OCI-LY7 (cell line): ENCODE measurements at regions not wholly inside any gene's neighbourhood (a gene's known extent, or its start where the extent isn't known, plus 50 kb on each side); places are given as distances from the start of the nearest gene placed in this dataset.

Experiments used
- BruUV-seq: library from RNA; stranded (reverse); fragments of 400-500 nt; replicated peaks from 2 replicates; lab custom pipeline; 2021; lab: Mats Ljungman, UMichigan
- CTCF ChIA-PET: fragments of 300-600 bp; sonication (Branson Sonifier 250); formaldehyde crosslinking; loops from one replicate; lab custom pipeline; 2022; ENCODE audit warnings: antibody characterized with exemption; ENCODE audit not compliant: unreplicated experiment; lab: Charles Lee
- POLR2A ChIA-PET: fragments of 300-600 bp; sonication (Branson Sonifier 250); formaldehyde crosslinking; loops from one replicate; lab custom pipeline; 2022; ENCODE audit warnings: antibody characterized with exemption; lab: Charles Lee
- DNase-seq: peaks from one replicate; pipeline ENCODE4 v3.0.0-alpha.2; 2015; ENCODE audit warnings: low spot score
- H2AFZ ChIP-seq: fragments of 200-600 bp; sonication (generic), shearing (Covaris generic); 2 replicates; pipeline ENCODE4 v1.6.1; 2014; ENCODE audit warnings: mild to moderate bottlenecking, antibody characterized with exemption, low read length, moderate library complexity
- H3K27ac ChIP-seq: fragments of 200-600 bp; sonication (generic); 2 replicates; pipeline ENCODE4 v1.5.1; 2014; ENCODE audit warnings: mixed run types, low read depth, mild to moderate bottlenecking, moderate library complexity, low read length, inconsistent platforms; ENCODE audit not compliant: poor library complexity, severe bottlenecking
- H3K36me3 ChIP-seq: fragments of 200-600 bp; sonication (generic); 2 replicates; pipeline ENCODE4 v1.6.1; 2014; ENCODE audit warnings: mild to moderate bottlenecking, antibody characterized with exemption, low read length, moderate library complexity, mixed read lengths; ENCODE audit not compliant: insufficient read depth
- H3K4me1 ChIP-seq: fragments of 200-600 bp; sonication (generic); 2 replicates; pipeline ENCODE4 v1.5.1; 2014; ENCODE audit warnings: mild to moderate bottlenecking, low read length; ENCODE audit not compliant: insufficient read depth, poor library complexity, severe bottlenecking
- H3K4me2 ChIP-seq: fragments of 200-600 bp; sonication (generic); 2 replicates; pipeline ENCODE4 v1.6.1; 2014; ENCODE audit warnings: mild to moderate bottlenecking, low read length
- H3K4me3 ChIP-seq: fragments of 200-600 bp; sonication (generic); 2 replicates; pipeline ENCODE4 v1.5.1; 2014; ENCODE audit warnings: mild to moderate bottlenecking, low read depth, low read length; ENCODE audit not compliant: poor library complexity, severe bottlenecking
- H3K79me2 ChIP-seq: fragments of 200-600 bp; sonication (generic); 2 replicates; pipeline ENCODE4 v1.6.1; 2016; ENCODE audit warnings: low read depth, mild to moderate bottlenecking, low read length, moderate library complexity, mixed read lengths; ENCODE audit not compliant: insufficient read depth
- H3K9me2 ChIP-seq: fragments of 200-600 bp; sonication (generic); 2 replicates; pipeline ENCODE4 v1.6.1; 2016; ENCODE audit warnings: mild to moderate bottlenecking, low read length, mixed read lengths; ENCODE audit not compliant: insufficient read depth
- H3K9me3 ChIP-seq: fragments of 200-600 bp; sonication (generic); 2 replicates; pipeline ENCODE4 v1.6.1; 2014; ENCODE audit warnings: mild to moderate bottlenecking, mixed run types, low read length, mixed read lengths
- H4K20me1 ChIP-seq: fragments of 200-600 bp; sonication (generic); 2 replicates; pipeline ENCODE4 v1.6.1; 2014; ENCODE audit warnings: mild to moderate bottlenecking, antibody characterized with exemption, low read length, moderate library complexity, mixed read lengths; ENCODE audit not compliant: insufficient read depth
- CTCF ChIP-seq: fragments of 200-600 bp; sonication (generic); conservative IDR thresholded peaks from 2 replicates; pipeline ENCODE4 v1.5.1; 2014; ENCODE audit warnings: mild to moderate bottlenecking, antibody characterized with exemption, low read length, moderate library complexity, mixed read lengths
- EZH2phosphoT487 ChIP-seq: fragments of 200-600 bp; sonication (generic); IDR thresholded peaks from 2 replicates; pipeline ENCODE4 v1.6.1; 2018; ENCODE audit warnings: low read depth, borderline replicate concordance, mild to moderate bottlenecking, mixed run types, antibody characterized with exemption, low read length, moderate library complexity, mixed read lengths
- intact Hi-C: fragments of 100-400 bp; cut with micrococcal nuclease; formaldehyde crosslinking; loops from one replicate; pipeline ENCODE4 v1.10.0; 2022; ENCODE audit not compliant: unreplicated experiment

DNA sequence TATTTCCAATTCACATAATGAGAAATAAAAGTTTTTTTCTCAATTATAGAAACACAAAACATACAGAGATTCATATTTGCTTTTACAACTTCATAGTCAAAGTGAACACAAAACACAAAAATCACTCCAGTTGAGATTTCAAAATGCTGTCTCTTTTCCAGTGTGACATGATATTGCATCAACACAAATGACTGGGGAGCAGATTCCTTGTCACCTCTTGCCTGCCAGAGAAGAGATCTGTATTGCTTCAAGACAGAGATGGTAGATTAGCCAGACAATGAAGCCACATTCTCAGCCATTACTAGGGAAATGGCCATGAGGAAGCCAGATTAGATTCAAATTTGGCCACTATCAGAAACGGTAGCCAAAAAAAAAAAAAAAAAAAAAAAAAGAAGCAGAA lies 2313.1 kb upstream of the AGA start:
- intact Hi-C loops, result no loop called here
- BruUV-seq, result no TSS peak
- no peaks in the 10 kb centered on the region for H3K9me3 ChIP-seq
- no peaks in the 10 kb centered on the region for H3K4me1 ChIP-seq
- H3K9me2 ChIP-seq, result no peaks in the 10 kb centered on the region
- H3K36me3 ChIP-seq, result no peaks in the 10 kb centered on the region
- no peak for DNase-seq
- no peaks in the 10 kb centered on the region for H3K79me2 ChIP-seq
- no peak overlapping the region for H2AFZ ChIP-seq
- no peak overlapping the region for H3K4me3 ChIP-seq
- ChIA-PET POLR2A (interaction anchor here (0.7 kb wide), 1 partner anchor 11 kb away, joined by 4 read pairs; no protein-coding TSS in a partner anchor), CTCF (no interaction called here)
- no peak for TF ChIP-seq EZH2phosphoT487
- no peak for TF ChIP-seq CTCF
- no peaks in the 10 kb centered on the region for H4K20me1 ChIP-seq
- no peak overlapping the region for H3K27ac ChIP-seq
- no peak overlapping the region for H3K4me2 ChIP-seq

- ChIA-PET CTCF (no interaction called here), POLR2A (interaction anchor here (0.8 to 0.9 kb wide), 2 partner anchors 22 to 57 kb away, joined by 4 read pairs; no protein-coding TSS in a partner anchor)
- H3K4me1 ChIP-seq, result no peaks in the 10 kb centered on the region
- no peak overlapping the region for H3K4me2 ChIP-seq
- H3K79me2 ChIP-seq, result no peaks in the 10 kb centered on the region
- no peak for DNase-seq
- H3K27ac ChIP-seq, result no peak overlapping the region
- H3K4me3 ChIP-seq, result no peak overlapping the region
- H3K9me3 ChIP-seq, result no peaks in the 10 kb centered on the region
- intact Hi-C loops, result no loop called here
- no peaks in the 10 kb centered on the region for H3K9me2 ChIP-seq
- H3K36me3 ChIP-seq, result no peaks in the 10 kb centered on the region
- no peak overlapping the region for H2AFZ ChIP-seq
- no TSS peak for BruUV-seq
- no peak for TF ChIP-seq CTCF
- TF ChIP-seq EZH2phosphoT487, result no peak
- H4K20me1 ChIP-seq, result no peaks in the 10 kb centered on the region
Observed at GRCh38 chr4:179757641-179758040, 2315.4 kb upstream of the AGA start.

- no peaks in the 10 kb centered on the region for H3K4me1 ChIP-seq
- H3K4me2 ChIP-seq, result no peak overlapping the region
- H3K9me3 ChIP-seq, result no peaks in the 10 kb centered on the region
- intact Hi-C loops, result no loop called here
- no peaks in the 10 kb centered on the region for H3K9me2 ChIP-seq
- no peak overlapping the region for H3K27ac ChIP-seq
- no peaks in the 10 kb centered on the region for H4K20me1 ChIP-seq
- H3K4me3 ChIP-seq, result no peak overlapping the region
- H3K79me2 ChIP-seq, result no peaks in the 10 kb centered on the region
- no peak for TF ChIP-seq CTCF
- TF ChIP-seq EZH2phosphoT487, result no peak
- no peak for DNase-seq
- ChIA-PET POLR2A (no interaction called here), CTCF (no interaction called here)
- no peaks in the 10 kb centered on the region for H3K36me3 ChIP-seq
- no TSS peak for BruUV-seq
- H2AFZ ChIP-seq, result no peak overlapping the region
Observed at GRCh38 chr4:179762840-179763239, 2320.6 kb upstream of the AGA start.
